GM21423 (cell line): ENCODE measurements at regions not wholly inside any gene's neighbourhood (a gene's known extent, or its start where the extent isn't known, plus 50 kb on each side); places are given as distances from the start of the nearest gene placed in this dataset.

Source experiments
- ATAC-seq: cut with Tn5 transposase; IDR thresholded peaks from one replicate; pipeline ENCODE4 v1.9.1; 2021; ENCODE audit warnings: mild to moderate bottlenecking, moderate library complexity; ENCODE audit not compliant: unreplicated experiment

DNA sequence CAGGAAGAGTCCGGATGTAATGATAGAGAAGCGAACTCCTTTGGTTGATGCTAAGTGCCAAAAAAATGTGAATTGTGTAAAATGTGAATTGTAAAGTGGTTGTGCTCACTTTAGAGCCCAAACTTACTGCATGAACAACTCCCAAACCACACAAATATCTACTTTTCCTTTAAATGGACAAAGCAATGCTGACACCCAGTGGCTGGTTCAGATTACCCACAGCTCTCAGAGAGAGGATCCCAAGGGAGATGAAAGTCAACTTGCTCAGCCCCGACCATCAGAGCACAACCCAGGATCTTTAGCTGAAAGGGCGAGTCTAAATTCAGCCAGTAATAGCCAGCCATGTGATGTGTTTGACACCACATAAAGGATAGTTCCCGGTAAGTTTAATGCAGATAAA lies 133.7 kb downstream of the NMUR2 start:
- no peak for ATAC-seq

DNA sequence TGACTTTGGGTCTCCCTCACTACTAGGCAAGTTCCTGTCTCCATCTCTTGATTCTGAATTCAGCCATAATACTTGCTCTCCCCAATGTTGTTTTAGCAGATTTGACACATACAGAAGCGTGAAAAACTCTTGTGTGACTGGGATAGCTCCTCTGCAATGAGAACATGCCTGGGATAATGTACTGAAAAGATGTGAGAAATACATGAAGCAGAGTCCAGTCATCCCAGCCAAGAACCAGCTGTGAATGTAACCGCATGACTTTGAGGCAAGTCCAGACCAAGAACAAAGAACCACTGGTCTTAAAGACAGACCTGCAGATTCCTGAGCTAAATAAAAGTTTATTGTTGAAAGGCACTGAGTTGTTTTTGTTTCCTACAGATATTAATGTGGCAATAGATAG lies 135.0 kb downstream of the NMUR2 start:
- no peak for ATAC-seq

DNA sequence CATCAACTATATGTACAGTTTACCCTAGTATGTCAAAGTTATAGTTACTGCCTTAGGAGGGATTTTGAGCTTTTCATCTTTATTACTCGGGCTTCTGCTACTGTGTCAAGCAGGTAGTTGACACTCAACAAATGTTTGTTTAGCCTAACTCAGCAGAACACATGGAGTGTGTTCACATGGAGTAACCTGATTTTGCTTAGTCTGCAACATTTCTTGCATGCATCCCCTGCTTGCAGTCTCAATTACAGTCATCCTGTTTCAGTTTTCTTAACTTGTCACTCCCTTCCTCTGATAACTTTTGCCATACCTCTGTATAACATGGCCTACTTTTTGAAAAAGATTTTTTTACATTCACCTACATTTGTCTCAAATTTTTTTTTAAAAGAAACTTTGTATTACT lies 135.5 kb downstream of the NMUR2 start:
- ATAC-seq, result no peak

DNA sequence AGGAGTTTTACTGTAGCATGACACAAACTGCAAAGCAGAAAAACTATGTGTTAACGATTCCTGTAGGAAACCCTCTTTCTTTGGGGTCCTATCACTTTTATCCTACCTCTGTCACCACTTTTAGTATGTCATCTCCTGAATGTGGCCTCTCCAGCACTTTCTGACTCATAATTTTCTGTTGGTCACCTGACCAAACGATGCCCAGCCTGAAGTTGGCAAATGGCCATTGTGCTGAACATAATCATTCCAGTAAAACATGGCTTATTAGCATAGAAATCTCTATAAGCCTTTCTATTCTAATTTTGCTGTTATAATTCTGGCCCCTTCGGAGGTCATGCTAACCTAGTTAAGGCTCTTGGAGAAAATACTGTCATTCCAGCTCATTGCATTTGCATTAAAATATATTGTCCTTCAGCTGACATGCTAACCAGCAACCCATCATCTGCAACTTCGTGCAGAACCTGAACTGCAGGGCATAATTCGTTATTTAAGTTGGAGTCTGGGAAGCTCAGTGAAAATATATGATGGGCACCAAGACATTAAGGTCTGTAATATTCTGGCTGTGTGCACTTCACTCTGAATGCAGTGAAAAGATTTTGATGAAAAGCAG lies 140.3 kb downstream of the NMUR2 start:
- ATAC-seq, result no peak

DNA sequence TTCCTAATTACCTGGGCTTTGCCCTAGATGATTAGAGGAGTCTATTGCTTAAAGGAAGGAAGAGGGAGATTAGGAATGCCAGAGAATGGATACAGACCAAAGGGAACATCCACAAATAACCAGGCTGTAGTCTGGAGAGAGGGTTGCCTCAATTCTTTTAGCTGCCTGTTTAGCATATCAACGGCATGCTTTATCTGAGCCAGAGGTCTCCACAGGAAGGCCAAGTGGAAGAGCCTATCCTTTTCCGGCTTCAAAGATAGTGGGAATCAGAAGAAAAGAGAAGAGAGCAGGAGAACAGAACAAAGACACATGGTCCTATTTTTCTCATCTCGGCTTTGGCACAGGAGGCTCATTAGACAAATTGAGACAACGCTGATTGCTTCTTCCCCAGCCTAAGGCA lies 142.4 kb downstream of the NMUR2 start:
- no peak for ATAC-seq

DNA sequence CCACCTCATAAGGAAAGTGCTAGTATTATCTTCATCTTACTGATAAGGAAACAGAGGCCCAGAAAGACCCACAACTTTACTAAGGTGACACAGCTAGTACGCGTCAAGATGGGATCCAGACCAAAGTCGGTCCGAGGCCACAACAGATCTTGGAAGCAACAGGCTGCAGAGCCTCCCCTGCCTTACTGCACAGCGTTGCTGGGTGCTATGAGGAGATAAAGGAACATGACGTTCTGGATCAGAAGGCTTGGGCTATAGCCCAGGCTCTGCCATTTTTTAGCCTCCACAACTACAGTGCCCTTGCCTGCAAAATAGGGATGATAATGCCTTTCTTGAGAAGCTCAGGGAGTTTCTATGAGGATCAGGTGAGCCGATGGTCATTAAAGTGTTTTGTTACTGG lies 144.1 kb downstream of the NMUR2 start:
- ATAC-seq, result no peak

DNA sequence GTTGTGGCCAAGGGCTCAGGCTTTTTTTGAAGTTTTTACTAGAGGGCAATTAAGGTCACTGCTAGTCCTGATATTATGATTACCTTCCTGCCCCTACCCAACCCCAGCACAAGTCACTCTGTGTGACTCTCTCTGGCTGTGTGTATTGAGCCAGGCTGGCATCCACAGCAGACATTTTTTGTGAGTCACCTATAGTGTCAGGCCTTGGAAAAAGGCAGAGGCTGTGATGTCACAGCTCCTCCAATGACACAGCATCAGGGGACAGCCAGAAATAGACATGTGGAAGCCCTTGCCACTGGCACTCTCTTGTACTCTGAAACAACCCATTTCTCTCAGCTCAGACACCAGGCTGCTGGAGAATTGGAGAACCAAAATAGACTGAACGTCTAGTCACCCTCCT lies 145.4 kb downstream of the NMUR2 start:
- ATAC-seq, result no peak

DNA sequence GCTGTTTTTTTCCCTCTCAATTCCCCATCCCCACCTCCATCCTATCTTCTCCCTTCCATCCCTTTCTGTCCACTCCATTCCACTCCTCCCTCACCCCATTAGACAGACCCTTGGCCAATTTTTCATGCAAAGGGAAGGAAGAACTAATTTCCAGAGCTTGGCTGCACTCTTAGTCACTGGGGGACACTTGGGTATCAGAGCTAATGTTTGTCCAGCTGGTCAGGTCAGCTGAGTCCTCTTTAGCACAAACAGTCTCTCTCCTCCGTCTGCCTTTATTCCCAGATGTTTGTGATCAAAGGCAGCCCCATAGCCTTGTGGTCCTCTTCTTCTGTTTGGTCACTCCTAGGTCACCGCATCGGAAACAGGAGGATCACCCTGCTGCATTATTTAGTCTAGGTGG lies 148.5 kb downstream of the NMUR2 start:
- no peak for ATAC-seq

DNA sequence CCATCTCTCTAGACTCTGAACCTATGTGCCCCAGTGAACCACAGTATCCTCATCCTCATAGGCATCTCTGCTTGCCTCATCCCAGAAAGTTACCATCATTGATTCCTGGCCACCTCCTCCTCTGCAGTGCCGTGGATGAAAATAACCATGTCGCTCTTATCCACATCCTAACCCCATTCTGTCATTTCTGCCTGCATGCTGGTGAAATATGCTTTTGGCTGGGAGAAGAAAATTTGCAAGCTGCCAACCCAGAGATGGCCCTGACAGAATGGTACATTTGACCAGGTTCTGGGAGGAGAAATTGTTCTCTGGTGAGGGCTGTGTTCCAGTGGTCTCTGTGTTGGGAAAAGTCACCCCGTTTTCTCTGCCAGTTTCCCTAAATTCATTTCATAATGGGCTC lies 149.7 kb downstream of the NMUR2 start:
- no peak for ATAC-seq

DNA sequence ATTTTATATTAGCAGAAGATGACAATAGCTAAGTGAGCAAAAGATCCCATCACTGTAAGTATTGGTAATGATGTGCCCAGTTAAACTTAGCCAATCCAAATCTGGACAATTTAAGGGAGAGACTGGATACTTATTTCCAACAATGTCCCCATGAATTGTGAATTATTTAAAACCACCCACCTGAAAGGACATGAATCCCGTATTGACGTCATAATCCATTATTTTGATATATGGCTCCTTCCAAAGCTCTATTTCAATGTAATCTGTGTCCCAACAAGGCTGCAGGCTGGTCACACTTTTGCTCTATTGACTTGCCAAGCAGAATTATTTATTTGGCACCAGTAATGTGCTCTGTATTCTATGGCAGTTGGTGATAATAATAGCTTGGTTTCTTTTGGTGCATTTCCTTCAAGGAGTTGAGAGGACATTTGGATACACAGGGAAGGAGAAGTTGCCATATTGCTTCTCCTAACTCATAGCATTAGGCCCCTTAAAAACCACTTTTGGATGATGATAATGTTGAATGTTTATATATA lies 157.2 kb downstream of the NMUR2 start:
- ATAC-seq, result no peak

DNA sequence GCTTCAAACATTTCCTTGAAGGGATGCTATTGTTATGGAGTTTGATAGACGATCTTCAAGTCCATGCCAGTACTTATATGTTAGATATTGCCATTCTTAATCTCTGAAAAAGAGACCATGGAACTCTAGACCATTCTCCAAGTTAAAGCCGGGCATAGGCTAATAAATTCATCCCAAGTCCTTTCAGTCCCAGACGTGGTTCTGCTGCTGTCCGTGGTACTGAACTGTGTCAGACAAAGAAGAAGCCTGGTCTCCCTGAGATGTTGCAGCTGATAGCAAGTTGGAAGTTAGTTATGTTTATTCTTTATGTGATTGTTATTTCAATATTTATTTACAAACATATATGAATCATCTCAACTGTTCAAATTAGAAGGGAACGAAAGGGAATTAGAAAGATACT lies 158.7 kb downstream of the NMUR2 start:
- ATAC-seq, result no peak

DNA sequence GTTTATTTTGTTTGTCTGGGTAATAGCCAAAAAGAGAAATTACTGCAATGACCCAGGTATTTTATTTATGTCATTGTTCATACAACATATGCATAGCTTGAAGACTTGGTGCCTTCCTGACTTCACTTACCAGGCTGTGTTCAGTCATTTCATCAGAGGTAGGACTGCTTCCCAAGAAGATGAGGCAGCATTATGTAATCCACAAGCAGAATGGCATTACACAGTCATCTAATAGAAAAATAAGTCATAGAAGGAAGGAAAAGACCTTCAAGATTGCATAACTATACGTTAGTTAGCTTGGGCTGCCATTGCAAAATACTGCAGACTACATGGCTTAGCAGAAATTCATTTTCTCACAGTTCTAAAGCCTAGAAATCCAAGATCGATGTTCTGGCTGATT lies 167.5 kb downstream of the NMUR2 start:
- no peak for ATAC-seq

DNA sequence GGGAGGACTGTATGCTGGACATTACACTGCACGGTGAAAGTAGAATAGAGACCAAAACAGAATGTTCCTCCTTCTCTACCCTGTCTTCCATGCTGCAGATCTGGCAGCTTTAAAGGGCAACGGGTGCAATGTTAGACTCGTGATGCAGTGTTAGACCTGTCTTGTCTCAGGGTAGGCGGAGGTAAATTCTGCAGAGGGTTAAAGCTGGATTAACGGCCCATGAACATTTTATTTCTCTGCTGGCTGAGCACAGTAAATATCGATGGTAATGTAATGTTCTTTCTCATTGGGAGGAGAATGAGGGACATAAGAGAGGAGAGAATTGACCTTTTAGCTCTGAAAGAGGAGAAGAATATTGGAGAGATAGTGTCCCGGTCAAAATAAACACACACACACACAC lies 178.9 kb downstream of the NMUR2 start:
- ATAC-seq, result no peak

DNA sequence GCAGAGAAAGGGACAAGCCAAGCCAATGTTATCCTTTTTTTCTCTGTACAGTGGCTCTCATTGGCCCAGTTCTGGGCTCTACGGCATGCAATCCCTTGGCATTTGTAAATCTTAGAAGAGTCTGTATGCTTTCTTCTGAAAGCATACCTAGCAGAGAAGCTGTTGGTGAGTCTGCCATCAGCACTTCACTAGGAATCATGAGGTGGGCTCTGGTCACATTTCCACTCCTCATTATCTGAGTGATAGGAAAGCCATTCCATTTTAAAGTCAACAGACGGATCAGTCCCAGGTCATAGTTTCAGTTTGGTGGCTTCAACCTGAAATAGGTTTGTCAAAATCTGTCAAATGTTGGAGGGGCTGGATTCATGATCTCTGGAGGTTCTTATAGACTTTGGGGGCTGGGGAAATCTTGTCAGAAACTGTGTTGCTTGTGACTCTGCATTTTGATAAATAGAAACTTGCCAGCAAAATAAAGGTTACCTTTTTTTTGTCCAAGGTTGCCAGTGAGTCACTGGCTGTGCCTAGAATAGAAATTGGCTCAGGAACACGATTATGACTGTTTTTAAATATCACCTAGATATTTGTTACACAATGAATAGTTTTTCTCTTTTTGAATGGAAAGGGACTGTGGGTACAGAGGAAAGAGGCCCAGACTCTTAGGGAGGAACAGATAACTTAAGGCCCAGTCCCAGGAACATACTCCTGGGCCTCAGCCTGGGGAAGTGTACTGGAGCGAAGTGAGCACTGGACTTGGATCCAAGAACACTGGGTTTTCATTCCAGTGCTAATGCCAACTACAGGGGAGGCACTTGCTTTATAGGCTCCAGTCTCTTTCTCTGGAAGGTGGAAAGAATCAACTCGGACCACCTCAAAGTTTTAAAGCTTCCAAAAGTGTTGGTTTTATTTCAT lies 183.1 kb downstream of the NMUR2 start:
- no peak for ATAC-seq

DNA sequence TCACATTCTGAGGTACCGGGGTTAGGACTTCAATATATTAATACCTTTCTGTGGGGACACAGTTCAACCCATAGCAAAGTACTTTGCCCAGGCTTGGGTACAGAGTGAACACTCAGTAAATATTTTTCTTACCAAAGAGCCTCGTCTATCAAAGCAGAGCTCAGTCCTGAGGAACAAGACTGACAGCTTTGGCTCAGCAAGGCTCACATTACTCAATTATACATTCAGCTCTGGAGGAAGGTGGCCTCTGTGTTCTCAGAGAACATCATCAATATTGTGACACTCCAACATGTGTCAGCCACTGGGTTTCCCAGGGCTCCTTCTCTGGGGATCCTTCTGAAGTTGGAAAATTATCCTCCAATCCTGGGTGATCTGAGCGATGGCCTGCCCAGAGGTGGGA lies 186.4 kb downstream of the NMUR2 start:
- ATAC-seq, result no peak

DNA sequence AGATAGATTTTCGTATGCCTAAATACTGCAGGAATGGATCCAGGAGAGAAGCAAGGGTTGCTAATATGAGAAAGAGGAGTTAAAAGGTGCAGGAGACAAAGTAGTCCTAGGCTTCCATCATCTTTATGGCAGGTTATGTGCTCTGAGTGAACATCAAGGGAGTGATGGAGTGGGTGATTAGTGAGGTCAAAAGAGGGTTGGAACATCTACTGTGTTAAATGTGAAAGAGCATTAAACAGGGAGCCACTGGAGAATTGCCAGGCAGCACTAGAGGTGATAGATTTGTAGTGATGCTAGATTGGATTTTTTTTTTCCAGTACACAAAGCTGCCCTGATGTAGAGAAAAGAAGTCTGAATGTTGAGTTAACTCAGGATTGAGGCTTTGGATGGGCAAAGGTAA lies 199.3 kb downstream of the NMUR2 start:
- no peak for ATAC-seq

DNA sequence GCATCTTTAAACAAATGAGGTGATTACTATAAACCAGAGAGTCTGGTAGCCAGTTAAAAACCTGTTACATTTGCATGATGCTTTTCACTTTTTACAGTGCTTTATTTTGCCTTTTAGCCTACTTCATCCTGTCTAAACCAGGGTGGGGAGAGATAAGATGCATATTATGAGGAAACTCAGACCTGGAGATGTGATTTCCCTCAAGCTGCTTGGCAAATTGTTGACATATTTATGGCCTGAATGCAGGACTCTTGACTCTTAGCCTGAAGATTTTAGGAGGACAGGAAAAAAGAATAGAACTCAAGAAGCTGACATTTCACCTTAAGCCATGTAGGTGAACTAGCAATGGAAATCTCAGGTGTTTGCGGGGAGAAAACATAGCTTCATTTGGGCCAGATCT lies 202.8 kb downstream of the NMUR2 start:
- no peak for ATAC-seq

DNA sequence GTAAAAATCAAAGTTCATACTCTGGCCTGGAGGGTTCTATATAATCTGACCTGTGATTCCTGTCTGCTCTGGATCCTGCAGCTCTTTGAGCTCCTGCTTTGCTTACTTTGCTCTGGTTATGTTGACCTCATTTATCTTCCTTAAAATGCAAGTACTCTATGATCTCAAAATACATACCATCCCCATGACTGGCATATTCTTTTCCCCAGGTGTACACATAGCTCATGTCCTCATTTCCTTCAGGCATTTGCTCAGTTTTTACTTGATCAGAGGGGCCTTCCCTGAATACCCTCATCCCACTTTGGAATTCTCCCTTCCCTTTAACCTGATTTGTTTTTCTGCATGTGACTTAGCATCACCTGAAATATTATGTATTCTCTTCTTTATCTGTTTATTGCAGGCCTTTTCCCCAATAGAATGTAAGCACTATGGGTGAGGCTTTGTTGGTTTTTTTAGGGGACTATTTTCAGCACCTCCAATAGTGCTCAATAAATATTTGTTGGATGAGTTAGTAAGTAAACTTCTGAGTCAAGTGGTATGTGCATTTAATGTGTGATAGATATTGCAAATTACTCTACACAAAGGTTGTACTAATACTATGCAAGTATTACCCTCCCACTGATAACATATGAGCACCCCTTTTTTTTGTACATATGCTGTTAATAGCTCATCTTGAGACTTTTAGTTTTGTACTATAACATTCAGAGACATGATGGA lies 211.5 kb downstream of the NMUR2 start:
- no peak for ATAC-seq

DNA sequence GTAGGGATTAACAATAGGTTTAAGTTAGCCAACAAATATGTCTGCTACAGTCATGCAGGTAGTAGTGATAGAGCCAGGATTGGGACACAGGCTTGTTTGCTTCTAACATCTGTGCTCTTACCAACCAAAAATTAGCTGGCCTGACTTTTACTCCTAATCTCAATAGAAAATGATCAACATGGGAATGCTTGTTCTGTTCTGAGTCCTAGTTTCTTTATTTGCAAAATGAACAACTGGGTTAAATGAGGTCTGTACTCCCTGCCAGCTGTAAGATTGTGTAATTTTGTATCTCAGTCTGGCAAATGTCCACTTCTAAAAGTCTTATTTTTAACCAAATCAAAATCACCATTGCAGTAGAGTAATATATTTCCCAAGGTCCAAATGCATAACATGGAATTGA lies 216.8 kb downstream of the NMUR2 start:
- ATAC-seq, result no peak

DNA sequence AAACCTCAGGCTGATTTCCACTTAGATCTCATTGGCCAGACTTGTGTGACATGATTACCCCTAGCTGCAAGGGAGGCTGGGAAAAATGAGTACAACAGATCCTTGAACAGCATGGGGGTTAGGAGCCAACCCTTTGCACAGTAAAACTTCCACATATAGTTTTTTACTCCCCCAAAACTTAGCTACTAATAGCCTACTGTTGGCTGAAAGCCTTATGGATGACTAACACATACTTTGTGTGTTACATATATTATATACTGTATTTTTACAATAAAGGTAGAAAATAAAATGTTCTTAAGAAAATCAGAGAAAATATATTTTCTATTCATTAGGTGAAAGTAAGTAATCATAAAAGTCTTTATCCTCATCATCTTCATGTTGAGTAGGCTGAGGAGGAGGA lies 217.4 kb downstream of the NMUR2 start:
- ATAC-seq, result no peak

DNA sequence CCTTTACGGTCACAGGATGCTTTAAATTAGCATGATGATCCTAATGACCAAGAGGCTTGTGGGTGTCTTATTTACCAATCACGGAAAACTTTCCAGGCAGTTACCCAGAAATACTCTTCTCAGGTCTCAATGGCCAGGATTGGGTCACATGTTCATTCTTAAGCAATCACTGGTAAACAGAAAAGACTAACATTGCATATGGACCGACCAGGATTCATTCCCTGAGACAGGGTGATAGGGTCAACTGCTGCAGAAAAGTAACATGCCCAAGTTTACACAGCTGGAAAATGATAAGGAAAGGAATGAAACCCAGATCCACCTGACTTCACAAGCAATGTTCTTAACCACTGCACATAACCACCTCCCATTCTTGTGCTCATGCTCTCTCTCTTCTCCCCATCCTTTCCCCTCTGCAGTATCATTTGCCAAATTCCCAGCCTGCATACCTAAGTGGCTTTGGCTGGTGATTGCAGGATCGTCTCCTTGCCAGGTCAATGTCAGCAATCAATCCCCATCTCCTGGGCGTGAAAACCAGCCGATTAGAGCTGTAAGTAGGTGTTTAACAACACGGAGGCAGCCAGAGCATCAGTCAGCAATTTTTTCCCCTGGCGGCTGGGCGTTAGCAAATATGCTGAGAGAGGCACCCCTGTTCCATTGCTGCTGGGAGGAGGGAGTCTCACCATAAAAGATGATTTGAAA lies 219.4 kb downstream of the NMUR2 start:
- ATAC-seq, result no peak
